Stimulated activated CD8-positive, alpha-beta memory T cell treated with anti-CD3 and anti-CD28 coated beads, Interleukin-4, amount 100 ng/mL, for 24 hours (primary cell): ENCODE measurements at regions not wholly inside any gene's neighbourhood (a gene's known extent, or its start where the extent isn't known, plus 50 kb on each side); places are given as distances from the start of the nearest gene placed in this dataset.

Source experiments
- DNase-seq: peaks from one replicate; pipeline ENCODE4 v3.0.0-alpha.2; 2020; ENCODE audit warnings: low read depth

DNA sequence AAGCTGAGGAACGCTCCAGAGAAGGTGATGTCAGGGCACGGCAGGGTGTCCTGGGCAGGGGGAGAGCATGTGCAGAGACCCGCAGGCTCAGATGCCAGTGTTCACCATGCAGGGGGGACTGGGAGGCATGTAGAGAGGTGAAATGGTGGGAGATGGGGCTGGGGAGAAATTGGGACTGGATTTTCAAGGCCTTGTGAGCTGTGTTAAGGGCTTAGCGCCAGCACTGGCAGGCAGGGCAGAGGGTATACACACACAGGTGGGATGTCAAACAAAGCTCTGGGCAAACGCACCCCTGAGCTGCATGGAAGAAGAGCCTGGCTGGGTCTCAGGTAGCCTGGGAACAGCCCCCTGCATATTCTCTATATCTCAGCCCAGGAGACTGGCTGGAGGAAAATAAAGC lies 282.7 kb downstream of the SHQ1 start:
- DNase-seq, result no peak

DNA sequence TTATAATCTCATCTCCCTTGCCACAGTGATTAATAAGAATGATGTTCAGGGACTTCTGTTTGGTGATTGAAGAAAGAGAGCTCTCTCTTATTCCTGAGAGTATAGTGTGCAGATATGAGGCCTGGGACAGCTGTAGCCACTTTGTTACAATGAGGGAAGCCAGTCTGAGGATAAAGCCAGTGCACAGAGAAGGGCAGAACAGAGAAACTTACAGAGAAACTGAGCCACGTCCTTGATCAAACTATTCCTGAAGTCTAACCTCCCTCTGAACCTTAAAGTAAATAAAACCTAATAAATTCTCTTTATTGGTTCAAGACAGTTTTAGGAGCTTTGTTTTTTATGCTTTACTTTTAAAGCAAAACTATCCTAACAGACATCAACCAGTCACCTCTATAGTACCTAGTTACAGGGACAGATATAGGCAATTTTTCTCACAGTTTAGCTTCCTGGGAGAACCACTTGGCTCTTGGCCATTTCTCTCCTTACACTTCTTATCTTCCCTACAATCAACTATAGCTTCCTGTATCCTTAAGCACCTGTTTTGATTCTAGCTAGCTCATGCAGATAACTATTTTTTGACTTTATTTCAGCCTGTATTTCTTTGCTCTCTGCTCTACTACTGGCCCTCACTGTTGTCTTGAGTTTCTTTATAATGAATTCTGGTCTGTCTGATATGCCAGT lies 284.4 kb downstream of the SHQ1 start:
- DNase-seq, result no peak

GRCh38 chr3:72560846-72561675 lies 287.2 kb downstream of the SHQ1 start:
- no peak for DNase-seq

- DNase-seq, result no peak
Measured at GRCh38 chr3:72559385-72559784, 288.9 kb downstream of the SHQ1 start.

- no peak for DNase-seq
Measured at GRCh38 chr3:72558001-72558400, 290.2 kb downstream of the SHQ1 start.

- no peak for DNase-seq
Measured at GRCh38 chr3:72555714-72556113, 292.5 kb downstream of the SHQ1 start.

DNA sequence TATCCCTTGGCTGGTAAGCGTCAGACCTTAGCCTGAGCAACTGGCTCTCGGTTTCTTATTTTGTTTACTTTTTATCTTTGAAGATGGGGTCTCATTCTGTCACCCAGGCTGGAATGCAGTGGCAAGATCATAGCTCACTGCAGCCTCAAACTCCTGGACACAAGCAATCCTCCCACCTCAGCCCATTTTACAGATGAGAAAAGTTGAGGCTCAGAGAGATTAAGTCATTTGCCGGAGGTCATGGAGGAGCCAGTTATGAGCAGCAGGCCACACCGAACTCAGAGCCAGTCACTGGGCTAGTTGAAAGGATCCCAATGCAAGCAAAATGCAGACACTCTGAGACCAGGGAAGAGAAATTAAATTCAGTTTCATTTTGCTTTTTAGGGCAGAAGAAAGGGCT lies 293.6 kb downstream of the SHQ1 start:
- DNase-seq, result no peak

DNA sequence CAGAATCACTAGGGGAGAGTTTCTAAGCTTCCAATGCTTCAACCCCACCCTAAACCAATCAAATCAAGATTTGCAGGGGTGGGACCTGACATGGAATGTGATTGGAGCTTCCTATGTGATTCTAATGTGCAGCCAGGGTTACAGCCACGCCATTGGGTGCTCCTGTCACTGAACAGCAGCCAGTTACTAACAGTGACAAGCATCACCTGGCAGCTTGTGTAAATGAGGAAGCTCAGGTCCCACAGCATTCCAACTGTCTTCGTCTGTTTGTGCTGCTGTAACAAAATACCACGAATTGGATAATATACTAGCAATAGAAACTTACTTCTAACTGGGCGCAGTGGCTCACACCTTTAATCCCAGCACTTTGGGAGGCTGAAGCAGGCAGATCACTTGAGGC lies 294.9 kb downstream of the SHQ1 start:
- DNase-seq, result no peak

DNA sequence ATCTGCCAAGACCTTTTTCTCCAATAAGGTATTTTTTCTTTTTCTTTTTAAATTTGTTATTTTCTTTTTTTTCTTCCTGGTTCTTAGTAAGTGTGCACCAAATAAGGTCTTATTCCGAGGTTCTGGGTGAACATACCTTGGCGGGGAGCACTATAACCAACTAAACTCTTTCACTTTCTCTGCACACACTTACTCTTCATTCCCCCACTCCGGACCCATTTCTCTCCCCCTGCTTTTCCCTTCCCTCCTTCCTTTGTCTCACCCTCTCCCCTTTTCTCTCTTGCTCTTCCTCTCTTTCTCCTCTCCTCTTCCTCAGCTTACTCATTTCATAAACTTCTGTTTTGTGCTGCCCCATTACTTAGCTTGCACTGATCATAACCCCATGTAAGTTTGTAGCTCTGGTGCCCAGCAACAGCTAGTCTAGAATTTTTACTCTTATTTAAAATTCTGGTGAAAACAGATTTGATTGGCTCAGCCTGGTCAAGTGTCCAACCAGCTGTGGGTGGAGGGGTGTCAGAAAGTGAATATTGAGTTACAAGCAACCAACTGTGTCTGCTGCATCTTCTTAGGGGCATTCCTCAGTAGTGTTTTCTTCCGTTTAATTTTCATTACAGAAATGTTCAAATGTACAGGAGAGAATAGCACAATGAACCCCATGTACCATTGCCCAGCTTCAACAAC lies 297.5 kb downstream of the SHQ1 start:
- DNase-seq, result no peak

DNA sequence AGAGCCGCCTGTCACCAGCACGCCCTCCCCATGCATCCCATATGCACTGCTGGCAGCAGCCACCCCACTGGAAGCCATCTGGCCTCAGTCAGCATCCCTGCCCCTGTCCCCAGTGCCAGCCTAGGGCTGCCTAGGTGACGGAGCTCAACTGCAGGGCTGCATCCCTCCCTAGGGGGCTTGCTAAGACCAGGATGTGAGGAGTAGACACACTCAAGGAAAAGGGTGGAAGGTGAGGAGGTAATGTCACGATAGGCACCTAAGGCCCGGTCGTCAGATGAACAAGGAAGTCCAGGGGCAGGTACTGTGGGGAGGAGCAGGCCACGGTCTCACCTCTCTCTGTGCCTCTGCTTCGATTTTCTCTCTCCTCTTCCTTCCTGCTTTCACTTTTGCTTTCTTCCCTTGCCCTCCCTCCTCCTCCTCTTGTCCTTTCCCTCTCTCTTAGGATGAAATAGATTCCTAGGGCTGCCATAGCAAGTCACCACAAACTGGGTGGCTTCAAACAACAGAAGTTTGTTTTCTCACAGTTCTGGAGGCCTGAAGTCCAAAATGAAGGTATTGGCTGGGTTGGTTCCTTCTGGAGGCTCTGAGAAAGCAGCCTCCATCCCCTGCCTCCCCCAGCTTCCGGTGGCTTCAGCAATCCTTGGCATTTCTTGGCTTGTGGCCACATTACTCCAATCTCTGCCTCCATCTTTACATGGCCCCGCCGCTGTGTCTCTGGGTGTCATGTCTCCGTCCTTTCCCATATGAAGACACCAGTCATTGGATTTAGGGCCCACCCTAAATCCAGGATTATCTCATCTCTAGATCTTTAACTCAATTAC lies 298.3 kb downstream of the SHQ1 start:
- no peak for DNase-seq

DNA sequence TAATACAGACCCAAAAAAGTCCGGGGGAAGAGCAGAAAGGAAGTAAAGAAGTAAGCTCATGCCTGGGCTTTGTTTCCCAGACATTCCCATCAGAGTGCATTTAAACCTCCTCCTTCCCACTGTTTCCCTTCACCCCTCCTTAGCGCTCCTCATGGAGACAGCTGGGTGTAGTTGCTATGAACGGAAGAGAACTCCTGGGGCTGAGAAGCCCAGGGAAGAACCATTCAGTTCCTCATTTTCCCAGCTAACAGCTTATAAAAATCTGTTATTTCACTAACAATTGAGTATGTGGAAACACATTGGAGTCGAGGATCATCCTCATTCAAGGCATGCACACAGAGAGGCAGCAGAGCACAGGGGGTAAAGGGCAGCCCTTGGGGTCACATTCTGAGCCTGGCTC lies 299.3 kb downstream of the SHQ1 start:
- DNase-seq, result no peak

DNA sequence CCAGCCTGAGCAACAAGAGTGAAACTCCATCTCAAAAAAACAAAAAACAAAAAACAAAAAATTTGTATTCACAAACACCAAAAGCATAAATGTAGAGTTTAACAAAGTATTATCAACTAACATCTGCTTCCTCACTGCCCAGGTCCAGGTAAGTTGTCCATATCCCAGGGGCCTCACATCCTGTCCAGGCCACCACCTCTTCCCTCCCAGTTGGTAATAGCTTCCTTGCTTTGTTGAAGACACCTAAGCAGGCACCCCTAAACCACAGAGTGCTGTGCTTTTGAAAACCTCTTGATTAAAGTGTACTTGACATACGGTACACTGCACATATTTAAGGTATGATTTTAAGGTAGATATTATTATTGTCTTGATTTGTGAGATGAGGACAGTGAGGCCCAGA lies 299.8 kb downstream of the SHQ1 start:
- DNase-seq, result no peak

- DNase-seq, result no peak
Measured at GRCh38 chr3:72547183-72547582, 301.1 kb downstream of the SHQ1 start.

DNA sequence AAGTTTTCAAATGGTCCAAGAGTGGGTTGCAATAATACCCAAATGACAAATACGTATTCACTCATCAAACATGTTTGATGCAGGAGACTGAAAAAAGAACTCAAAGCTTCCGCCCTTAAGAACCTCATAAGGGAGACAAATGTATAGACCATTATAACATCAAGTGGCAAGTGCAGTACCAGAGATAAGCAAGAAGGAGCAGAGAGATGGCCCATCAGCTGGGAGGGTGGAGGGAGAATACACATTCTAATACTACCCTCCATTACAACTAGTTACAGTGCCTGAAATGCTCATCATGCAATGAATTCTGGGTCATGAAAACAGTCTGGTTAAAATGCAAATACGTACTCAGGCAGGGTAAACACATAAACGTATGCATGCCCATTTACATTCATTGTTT lies 304.0 kb downstream of the SHQ1 start:
- no peak for DNase-seq

- DNase-seq, result no peak
Measured at GRCh38 chr3:72543246-72543645, 305.0 kb downstream of the SHQ1 start.

GRCh38 chr3:72542781-72543180 lies 305.5 kb downstream of the SHQ1 start:
- no peak for DNase-seq

DNA sequence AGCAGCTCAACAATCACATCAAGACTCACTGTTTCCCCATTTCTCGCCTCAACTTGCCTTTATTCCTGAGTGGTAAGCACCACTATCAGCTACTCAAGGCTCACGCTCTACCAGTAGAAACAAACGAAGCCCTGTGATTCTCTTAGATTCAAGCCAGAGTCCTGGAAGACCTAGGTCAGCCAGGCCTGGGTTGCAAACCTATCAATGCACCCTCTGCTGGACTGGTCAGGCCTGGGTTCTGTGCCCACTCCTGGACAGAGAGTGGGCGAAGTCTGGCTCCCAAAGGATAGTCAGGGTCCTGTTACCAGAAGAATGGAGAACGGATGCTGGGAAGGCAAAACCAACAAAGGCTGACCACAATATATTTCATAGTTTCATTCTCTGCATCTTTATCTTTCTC lies 308.4 kb downstream of the SHQ1 start:
- DNase-seq, result no peak

DNA sequence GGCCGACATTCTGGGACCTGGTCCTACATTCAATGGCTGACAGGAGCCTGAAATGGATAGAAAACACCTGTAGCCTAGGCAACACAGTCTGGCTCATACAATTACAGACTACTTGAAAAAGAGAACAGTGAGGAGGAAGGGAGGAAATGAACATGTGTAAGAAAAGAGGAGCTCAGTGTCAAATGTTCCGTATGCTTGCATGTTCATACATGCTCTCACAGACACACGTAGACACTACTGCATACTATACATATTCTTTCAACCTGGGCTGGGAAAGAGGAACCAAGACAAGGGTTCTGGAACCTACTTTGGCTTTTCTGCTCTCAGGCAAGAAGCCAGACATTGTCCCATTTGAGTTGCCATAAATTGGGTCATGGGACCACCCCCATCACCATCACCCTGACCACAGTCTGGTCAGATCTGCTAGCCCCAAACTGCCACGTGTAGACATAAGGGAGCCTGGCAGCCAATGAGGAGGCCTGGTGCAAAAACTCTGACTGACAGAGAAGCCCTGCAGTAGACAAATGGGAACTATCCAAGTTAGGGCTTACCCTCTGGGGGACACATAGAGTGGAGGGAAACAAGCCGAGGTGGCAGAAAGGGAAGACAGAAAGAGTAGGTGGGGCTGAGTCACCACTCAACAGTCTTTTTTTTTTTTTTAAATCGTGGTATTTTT lies 310.0 kb downstream of the SHQ1 start:
- DNase-seq, result no peak

GRCh38 chr3:72537448-72537847 lies 310.8 kb downstream of the SHQ1 start:
- DNase-seq, result no peak

DNA sequence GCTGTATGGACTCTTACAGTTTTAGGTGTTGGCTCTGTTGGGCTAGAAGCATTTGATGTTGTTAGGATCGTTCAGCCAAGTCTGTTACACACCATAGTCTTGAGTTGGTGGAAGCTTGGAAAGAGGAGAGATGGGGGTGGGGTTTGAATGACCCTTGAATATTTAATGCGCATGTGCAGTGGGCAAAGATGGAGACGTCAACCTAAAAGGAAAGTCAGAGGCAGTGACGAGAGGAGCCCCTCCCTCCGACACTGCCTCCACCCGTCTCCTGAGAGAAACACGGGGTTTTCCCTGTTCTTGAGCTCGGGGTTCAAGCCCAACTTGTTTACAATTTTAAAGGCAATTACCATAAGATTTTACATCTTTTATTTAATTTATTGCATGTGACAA lies 311.4 kb downstream of the SHQ1 start:
- DNase-seq, result no peak

- DNase-seq, result no peak
Measured at GRCh38 chr3:72536206-72536877, 311.9 kb downstream of the SHQ1 start.
